ENCODE measurements at regions not wholly inside any gene's neighbourhood (a gene's known extent, or its start where the extent isn't known, plus 50 kb on each side); places are given as distances from the start of the nearest gene placed in this dataset.

DNA sequence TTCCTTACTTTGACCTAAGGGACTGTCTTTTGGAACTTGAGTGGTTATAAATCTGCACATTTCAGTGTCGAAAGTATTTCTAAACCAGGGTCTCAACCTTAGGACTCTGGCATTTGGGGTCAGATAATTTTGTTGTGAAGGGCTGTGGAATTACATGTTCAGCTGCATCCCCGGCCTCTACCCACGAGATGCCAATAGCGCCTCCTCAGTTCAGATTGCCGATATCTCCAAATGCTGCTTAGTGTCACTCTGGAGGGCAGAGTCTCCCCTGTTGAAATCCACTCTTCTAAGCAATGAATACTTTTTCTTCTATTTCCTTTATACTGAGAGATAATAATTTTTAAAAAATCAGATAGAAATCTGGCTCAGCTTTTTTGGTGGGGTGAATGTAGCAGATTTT lies 379.4 kb upstream of the RGS6 start:
- Histone ChIP-seq H3K36me3 (no peaks in the 10 kb centered on the region), H3K4me1 (replicated peaks) (no peaks in the 10 kb centered on the region), H3K4me3 (no peak overlapping the region), H3K9me3 (no peaks in the 10 kb centered on the region), H3K27ac (no peak overlapping the region), H3K27me3 (replicated peaks; ENCODE audit: insufficient read depth) (no peaks in the 10 kb centered on the region)
- TF ChIP-seq POLR2AphosphoS5 (IDR thresholded peaks at IDR 0.05) (no peak), POLR2A (IDR thresholded peaks at IDR 0.05) (no peak)
- TF ChIP-seq, protein P1, sequence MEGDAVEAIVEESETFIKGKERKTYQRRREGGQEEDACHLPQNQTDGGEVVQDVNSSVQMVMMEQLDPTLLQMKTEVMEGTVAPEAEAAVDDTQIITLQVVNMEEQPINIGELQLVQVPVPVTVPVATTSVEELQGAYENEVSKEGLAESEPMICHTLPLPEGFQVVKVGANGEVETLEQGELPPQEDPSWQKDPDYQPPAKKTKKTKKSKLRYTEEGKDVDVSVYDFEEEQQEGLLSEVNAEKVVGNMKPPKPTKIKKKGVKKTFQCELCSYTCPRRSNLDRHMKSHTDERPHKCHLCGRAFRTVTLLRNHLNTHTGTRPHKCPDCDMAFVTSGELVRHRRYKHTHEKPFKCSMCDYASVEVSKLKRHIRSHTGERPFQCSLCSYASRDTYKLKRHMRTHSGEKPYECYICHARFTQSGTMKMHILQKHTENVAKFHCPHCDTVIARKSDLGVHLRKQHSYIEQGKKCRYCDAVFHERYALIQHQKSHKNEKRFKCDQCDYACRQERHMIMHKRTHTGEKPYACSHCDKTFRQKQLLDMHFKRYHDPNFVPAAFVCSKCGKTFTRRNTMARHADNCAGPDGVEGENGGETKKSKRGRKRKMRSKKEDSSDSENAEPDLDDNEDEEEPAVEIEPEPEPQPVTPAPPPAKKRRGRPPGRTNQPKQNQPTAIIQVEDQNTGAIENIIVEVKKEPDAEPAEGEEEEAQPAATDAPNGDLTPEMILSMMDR (IDR thresholded peaks at IDR 0.05), result no peak
- intact Hi-C loops (cut with DNase I), result no loop called here
- 94% methylated on average over 5 of the region's 5 CpGs for WGBS
- no peak for DNase-seq (ENCODE audit: low spot score)

DNA sequence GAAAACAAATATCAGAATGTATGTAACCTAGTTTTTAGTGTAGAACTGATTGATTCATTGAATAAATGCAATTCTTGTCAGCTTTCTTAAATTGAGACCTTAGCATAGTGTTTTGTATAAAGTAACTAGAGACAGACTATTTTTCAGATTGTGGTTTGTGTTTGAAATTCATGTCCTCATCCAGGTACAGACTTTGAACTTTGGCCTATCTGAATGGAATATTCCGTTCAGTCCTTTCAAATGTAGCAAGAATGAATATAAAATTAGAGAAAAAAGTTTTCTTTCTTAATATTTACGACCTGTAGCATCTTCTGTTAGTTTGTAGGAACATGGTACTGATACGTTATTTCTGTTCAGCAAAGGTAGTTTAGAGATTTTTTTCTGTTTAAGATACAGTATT lies 378.4 kb upstream of the RGS6 start:
- Histone ChIP-seq H3K4me3 (no peak overlapping the region), H3K27me3 (replicated peaks; ENCODE audit: insufficient read depth) (no peaks in the 10 kb centered on the region), H3K36me3 (no peaks in the 10 kb centered on the region), H3K4me1 (replicated peaks) (no peaks in the 10 kb centered on the region), H3K27ac (no peak overlapping the region), H3K9me3 (no peaks in the 10 kb centered on the region)
- intact Hi-C loops (cut with DNase I), result no loop called here
- TF ChIP-seq, protein P1 (IDR thresholded peaks at IDR 0.05), result no peak
- TF ChIP-seq POLR2A (IDR thresholded peaks at IDR 0.05), result no peak
- TF ChIP-seq POLR2AphosphoS5 (IDR thresholded peaks at IDR 0.05), result no peak
- DNase-seq (ENCODE audit: low spot score), result no peak
- WGBS, result 93% methylated on average over 3 of the region's 3 CpGs

DNA sequence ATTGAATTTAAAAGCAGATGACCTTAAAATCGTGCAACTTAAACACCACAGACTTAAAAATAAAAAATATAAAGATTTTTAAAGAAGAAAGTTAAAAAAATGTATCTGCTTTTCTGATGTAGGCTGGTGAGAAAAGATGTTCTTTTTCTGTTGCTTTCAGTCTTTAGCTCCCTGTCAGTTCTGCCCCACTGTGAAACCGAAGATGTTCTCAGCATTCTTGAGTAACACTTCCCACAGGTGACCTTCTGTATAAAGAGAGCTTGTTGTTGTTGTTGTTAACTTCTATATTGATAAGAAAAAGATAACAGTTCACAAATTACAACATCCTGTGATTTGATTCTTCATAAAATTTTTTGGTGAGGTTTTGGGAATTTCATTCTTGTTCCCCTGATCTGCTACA lies 377.9 kb upstream of the RGS6 start:
- intact Hi-C loops (cut with DNase I), result no loop called here
- Histone ChIP-seq H3K27me3 (replicated peaks; ENCODE audit: insufficient read depth) (no peaks in the 10 kb centered on the region), H3K9me3 (no peaks in the 10 kb centered on the region), H3K27ac (no peak overlapping the region), H3K4me1 (replicated peaks) (no peaks in the 10 kb centered on the region), H3K36me3 (no peaks in the 10 kb centered on the region), H3K4me3 (no peak overlapping the region)
- TF ChIP-seq, protein P1 (IDR thresholded peaks at IDR 0.05), result no peak
- no peak for TF ChIP-seq POLR2AphosphoS5 (IDR thresholded peaks at IDR 0.05)
- no peak for TF ChIP-seq POLR2A (IDR thresholded peaks at IDR 0.05)
- DNase-seq (ENCODE audit: low spot score), result no peak
- 87% methylated on average over 2 of the region's 2 CpGs for WGBS

DNA sequence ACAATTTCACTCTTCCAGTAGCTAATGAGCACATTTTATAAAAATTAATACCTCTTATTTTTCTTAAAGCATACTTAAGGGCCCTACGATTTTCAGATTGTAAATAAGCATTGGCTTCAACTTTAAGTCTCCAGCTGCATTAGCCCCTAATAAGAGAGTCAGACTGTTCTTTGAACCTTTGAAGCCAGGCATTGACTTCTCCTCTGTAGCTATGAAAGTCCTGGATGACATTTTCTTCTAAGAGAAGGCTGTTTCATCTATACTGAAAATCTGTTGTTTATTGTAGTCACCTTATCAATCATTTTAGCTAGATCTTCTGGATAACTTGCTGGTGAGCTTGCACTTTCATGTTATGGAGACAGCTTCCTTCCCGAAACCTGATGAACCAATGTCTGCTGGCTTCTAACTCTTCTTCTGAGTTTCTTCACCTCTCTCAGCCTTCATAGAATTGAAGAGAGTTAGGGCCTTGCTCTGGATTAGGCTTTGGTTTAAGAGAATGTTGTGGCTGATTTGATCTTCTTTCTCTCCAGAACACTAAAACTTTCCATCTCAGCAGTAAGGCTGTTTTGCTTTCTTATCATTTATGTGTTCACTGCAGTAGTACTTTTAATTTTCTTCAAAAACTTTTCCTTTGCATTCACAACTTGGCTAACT lies 377.1 kb upstream of the RGS6 start:
- no peaks in the 10 kb centered on the region for H3K4me1 ChIP-seq (replicated peaks)
- no peak overlapping the region for H3K27ac ChIP-seq
- no peaks in the 10 kb centered on the region for H3K36me3 ChIP-seq
- no peak for DNase-seq (ENCODE audit: low spot score)
- TF ChIP-seq, protein P1 (IDR thresholded peaks at IDR 0.05), result no peak
- TF ChIP-seq POLR2AphosphoS5 (IDR thresholded peaks at IDR 0.05), result no peak
- no peak for TF ChIP-seq POLR2A (IDR thresholded peaks at IDR 0.05)
- WGBS, result 95% methylated on average over 2 of the region's 2 CpGs
- H3K9me3 ChIP-seq, result no peaks in the 10 kb centered on the region
- no peak overlapping the region for H3K4me3 ChIP-seq
- intact Hi-C loops (cut with DNase I), result no loop called here
- no peaks in the 10 kb centered on the region for H3K27me3 ChIP-seq (replicated peaks; ENCODE audit: insufficient read depth)

All from prostate gland (tissue), 2 donors.